Astrocyte (in vitro differentiated cells and primary cell): ENCODE measurements at regions not wholly inside any gene's neighbourhood (a gene's known extent, or its start where the extent isn't known, plus 50 kb on each side); places are given as distances from the start of the nearest gene placed in this dataset.

Source experiments
- CTCF ChIP-seq: IDR thresholded peaks from 2 replicates; pipeline ENCODE4 v1.5.1; 2011; ENCODE audit warnings: low read depth, mild to moderate bottlenecking, inconsistent platforms, low read length, moderate library complexity; ENCODE audit not compliant: insufficient read depth
- EZH2 ChIP-seq: IDR thresholded peaks from 2 replicates; pipeline ENCODE4 v1.6.1; 2012; ENCODE audit warnings: mild to moderate bottlenecking, low read length, inconsistent platforms; ENCODE audit not compliant: insufficient read depth

GRCh38 chr3:194900854-194901522 lies 215.3 kb downstream of the FAM43A start:
- TF ChIP-seq CTCF (no peak), EZH2 (no peak)
